ENCODE measurements at regions not wholly inside any gene's neighbourhood (a gene's known extent, or its start where the extent isn't known, plus 50 kb on each side); places are given as distances from the start of the nearest gene placed in this dataset.

GRCh38 chr18:51731070-51731469, 533.6 kb upstream of the MEX3C start:
- TF ChIP-seq CTCF (IDR thresholded peaks at IDR 0.05) = no peak
- no peak for TF ChIP-seq ZFX (IDR thresholded peaks at IDR 0.05; ENCODE audit: borderline replicate concordance)

Data from 22Rv1 (cell line).